ENCODE measurements at regions not wholly inside any gene's neighbourhood (a gene's known extent, or its start where the extent isn't known, plus 50 kb on each side); places are given as distances from the start of the nearest gene placed in this dataset.
"Not testable (repeated sequence)": the region's sequence is repeated elsewhere in the genome, so short reads cannot be mapped to it uniquely, and the experiment has no call there.

GRCh38 chr11:28792856-28793255, 684.7 kb downstream of the METTL15 start:
- DNase-seq (ENCODE audit: low spot score in 2 of 2) = no peak
- no peaks in the 10 kb centered on the region for H3K36me3 ChIP-seq
- H3K4me1 ChIP-seq = no peaks in the 10 kb centered on the region
- no peak overlapping the region for H3K4me3 ChIP-seq
- intact Hi-C loops (cut with DNase I; ENCODE audit: low total_unique reads) = no loop called here
- no peaks in the 10 kb centered on the region for H3K27me3 ChIP-seq
- no peak overlapping the region for H3K27ac ChIP-seq
- H3K9me3 ChIP-seq = peaks cover 0 to 4% of the 10 kb centered on the region in 2 donors
- TF ChIP-seq POLR2AphosphoS5 (IDR thresholded peaks at IDR 0.05) (no peak), POLR2A (IDR thresholded peaks at IDR 0.05) (no peak), CTCF (IDR thresholded peaks at IDR 0.05) (no peak)

- intact Hi-C loops (cut with DNase I; ENCODE audit: low total_unique reads); DNase-seq (ENCODE audit: low spot score in 2 of 2); H3K4me1 ChIP-seq; H3K4me3 ChIP-seq; H3K27ac ChIP-seq; H3K27me3 ChIP-seq; H3K36me3 ChIP-seq: not testable (repeated sequence)
- peaks cover 0 to 19% of the 10 kb centered on the region in 2 donors for H3K9me3 ChIP-seq
Measured at GRCh38 chr11:28787897-28788296, 679.7 kb downstream of the METTL15 start.

GRCh38 chr11:28777126-28777525, 668.9 kb downstream of the METTL15 start:
- TF ChIP-seq POLR2AphosphoS5 (IDR thresholded peaks at IDR 0.05) = no peak
- no peak for TF ChIP-seq POLR2A (IDR thresholded peaks at IDR 0.05)
- no peak for TF ChIP-seq CTCF (IDR thresholded peaks at IDR 0.05)
- H3K27me3 ChIP-seq = no peaks in the 10 kb centered on the region
- H3K4me3 ChIP-seq = no peak overlapping the region
- peaks cover 12 to 13% of the 10 kb centered on the region in 2 donors for H3K9me3 ChIP-seq
- H3K36me3 ChIP-seq = no peaks in the 10 kb centered on the region
- intact Hi-C loops (cut with DNase I; ENCODE audit: low total_unique reads) = no loop called here
- no peaks in the 10 kb centered on the region for H3K4me1 ChIP-seq
- H3K27ac ChIP-seq = no peak overlapping the region
- DNase-seq (ENCODE audit: low spot score in 2 of 2) = no peak

- intact Hi-C loops (cut with DNase I; ENCODE audit: low total_unique reads) = no loop called here
- Histone ChIP-seq H3K9me3 (peaks cover 9 to 14% of the 10 kb centered on the region in 2 donors), H3K4me1 (no peaks in the 10 kb centered on the region), H3K27me3 (no peaks in the 10 kb centered on the region), H3K36me3 (no peaks in the 10 kb centered on the region), H3K27ac (no peak overlapping the region), H3K4me3 (no peak overlapping the region)
- TF ChIP-seq POLR2A (IDR thresholded peaks at IDR 0.05) (no peak), CTCF (IDR thresholded peaks at IDR 0.05) (no peak), POLR2AphosphoS5 (IDR thresholded peaks at IDR 0.05) (no peak)
- DNase-seq (ENCODE audit: low spot score in 2 of 2) = no peak
Measured at GRCh38 chr11:28773606-28774005, 665.4 kb downstream of the METTL15 start.

- no peak overlapping the region for H3K4me3 ChIP-seq
- peaks cover 9 to 14% of the 10 kb centered on the region in 2 donors for H3K9me3 ChIP-seq
- intact Hi-C loops (cut with DNase I; ENCODE audit: low total_unique reads) = no loop called here
- H3K27me3 ChIP-seq = no peaks in the 10 kb centered on the region
- no peaks in the 10 kb centered on the region for H3K4me1 ChIP-seq
- no peak for TF ChIP-seq CTCF (IDR thresholded peaks at IDR 0.05)
- TF ChIP-seq POLR2A (IDR thresholded peaks at IDR 0.05) = no peak
- no peak for TF ChIP-seq POLR2AphosphoS5 (IDR thresholded peaks at IDR 0.05)
- no peak overlapping the region for H3K27ac ChIP-seq
- DNase-seq (ENCODE audit: low spot score in 2 of 2) = no peak
- H3K36me3 ChIP-seq = no peaks in the 10 kb centered on the region
Measured at GRCh38 chr11:28770806-28771205, 662.6 kb downstream of the METTL15 start.

GRCh38 chr11:28767574-28767973, 659.4 kb downstream of the METTL15 start:
- Histone ChIP-seq H3K4me3 (no peak overlapping the region), H3K27me3 (no peaks in the 10 kb centered on the region), H3K27ac (no peak overlapping the region), H3K36me3 (no peaks in the 10 kb centered on the region), H3K4me1 (no peaks in the 10 kb centered on the region), H3K9me3 (peaks cover 0 to 5% of the 10 kb centered on the region in 2 donors)
- DNase-seq (ENCODE audit: low spot score in 2 of 2) = no peak
- TF ChIP-seq POLR2A (IDR thresholded peaks at IDR 0.05) = no peak
- no peak for TF ChIP-seq CTCF (IDR thresholded peaks at IDR 0.05)
- TF ChIP-seq POLR2AphosphoS5 (IDR thresholded peaks at IDR 0.05) = no peak
- intact Hi-C loops (cut with DNase I; ENCODE audit: low total_unique reads) = no loop called here

Data from breast epithelium (tissue), 4 donors.